Stimulated activated naive CD8-positive, alpha-beta T cell treated with anti-CD3 and anti-CD28 coated beads, Interleukin-15, Interleukin-2, amounts not matched to agents 100 ng/mL and 50 ng/mL, for 24 hours (primary cell): ENCODE measurements at regions not wholly inside any gene's neighbourhood (a gene's known extent, or its start where the extent isn't known, plus 50 kb on each side); places are given as distances from the start of the nearest gene placed in this dataset.
A peak's percentile ranks its signal among the peaks of the same experiment; 100 is the strongest.

Experiments used
- H3K27ac Mint-ChIP-seq: one replicate; pipeline ENCODE4 v1.8.0; 2021; ENCODE audit warnings: mild to moderate bottlenecking, mixed read lengths
- H3K27me3 Mint-ChIP-seq: one replicate; pipeline ENCODE4 v1.8.0; 2021; ENCODE audit warnings: mixed read lengths
- H3K36me3 Mint-ChIP-seq: one replicate; pipeline ENCODE4 v1.8.0; 2021; ENCODE audit warnings: low read depth, mixed read lengths
- H3K4me1 Mint-ChIP-seq: one replicate; pipeline ENCODE4 v1.8.0; 2021; ENCODE audit warnings: low read depth, mixed read lengths
- H3K4me3 Mint-ChIP-seq: one replicate; pipeline ENCODE4 v1.8.0; 2021; ENCODE audit warnings: mild to moderate bottlenecking, mixed read lengths
- H3K9me3 Mint-ChIP-seq: one replicate; pipeline ENCODE4 v1.8.0; 2021; ENCODE audit warnings: mixed read lengths

- Mint-ChIP-seq H3K36me3 (no peaks in the 10 kb centered on the region), H3K9me3 (no peaks in the 10 kb centered on the region), H3K4me1 (peaks cover 14% of the 10 kb centered on the region), H3K27me3 (peaks cover 63% of the 10 kb centered on the region), H3K27ac (no peak overlapping the region), H3K4me3 (peak overlapping the region; percentile 68)
These were observed 103.2 kb upstream of the BEND6 start for GRCh38 chr6:56851541-56852259.

DNA sequence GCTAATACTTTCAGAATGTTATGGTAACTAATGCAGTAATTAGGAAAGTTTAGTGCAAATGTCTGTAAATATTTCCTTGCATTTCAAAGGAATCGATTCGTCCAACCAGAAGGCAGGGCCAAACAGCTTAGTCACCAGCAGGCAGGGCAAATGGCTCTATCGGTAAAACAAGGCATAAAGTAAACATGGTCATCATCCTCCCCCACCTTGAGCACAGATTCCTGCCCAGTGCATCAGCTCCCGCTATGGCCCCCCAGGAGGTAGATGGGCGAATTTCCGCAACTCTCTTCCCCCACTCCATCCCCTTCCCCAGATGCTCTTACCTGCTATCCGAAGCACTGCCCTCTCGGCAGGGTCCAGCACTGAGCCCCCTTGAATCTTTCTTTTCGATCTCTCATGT, 103.8 kb upstream of the BEND6 start:
- no peaks in the 10 kb centered on the region for H3K9me3 Mint-ChIP-seq
- peak overlapping the region; percentile 68 for H3K4me3 Mint-ChIP-seq
- no peak overlapping the region for H3K27ac Mint-ChIP-seq
- H3K27me3 Mint-ChIP-seq = peaks cover 62% of the 10 kb centered on the region
- H3K4me1 Mint-ChIP-seq = peaks cover 14% of the 10 kb centered on the region
- H3K36me3 Mint-ChIP-seq = no peaks in the 10 kb centered on the region

GRCh38 chr6:56850626-56851025, 104.3 kb upstream of the BEND6 start:
- Mint-ChIP-seq H3K27me3 (peaks cover 62% of the 10 kb centered on the region), H3K4me1 (peaks cover 14% of the 10 kb centered on the region), H3K4me3 (peak overlapping the region; percentile 30), H3K9me3 (no peaks in the 10 kb centered on the region), H3K36me3 (no peaks in the 10 kb centered on the region), H3K27ac (no peak overlapping the region)

DNA sequence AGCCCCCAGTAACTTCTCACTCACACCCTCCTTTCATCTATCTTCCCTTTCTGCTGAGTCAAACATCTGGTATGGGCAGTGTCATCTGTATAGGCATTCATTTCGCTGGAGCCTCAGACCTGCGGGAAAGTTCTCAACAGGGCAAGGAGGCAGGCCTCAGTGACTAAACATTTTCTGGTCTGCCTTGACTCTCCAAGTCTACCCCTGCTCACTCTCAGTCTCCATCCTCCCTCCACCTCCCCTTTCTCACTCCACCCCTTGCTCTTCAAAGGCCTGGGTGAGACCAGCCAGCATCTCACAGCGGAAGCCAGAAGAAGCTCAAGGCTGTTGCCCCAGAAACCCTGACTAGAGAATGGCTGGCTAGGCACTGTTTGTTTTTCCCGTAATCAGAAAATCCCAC, 105.0 kb upstream of the BEND6 start:
- Mint-ChIP-seq H3K36me3 (no peaks in the 10 kb centered on the region), H3K4me1 (peaks cover 14% of the 10 kb centered on the region), H3K4me3 (no peak overlapping the region), H3K9me3 (no peaks in the 10 kb centered on the region), H3K27ac (no peak overlapping the region), H3K27me3 (peaks cover 68% of the 10 kb centered on the region)

DNA sequence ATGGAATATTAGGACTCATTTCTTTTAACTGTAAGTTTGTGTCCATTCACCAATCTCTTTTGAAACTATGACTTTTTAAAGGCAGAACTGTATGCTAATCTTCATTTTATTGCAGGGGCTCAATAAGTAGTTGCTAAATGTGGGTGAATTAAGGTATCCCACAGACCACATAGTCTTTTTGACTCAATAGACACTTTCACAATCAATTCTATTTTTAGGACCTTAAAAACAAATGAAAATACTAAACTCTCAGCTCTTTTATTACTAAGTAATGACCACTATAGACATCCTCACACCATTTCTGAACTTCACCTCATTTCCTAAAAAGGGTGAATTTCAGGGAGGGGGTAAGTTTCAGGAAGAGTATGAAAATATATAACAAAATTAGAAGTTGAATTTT, 106.8 kb upstream of the BEND6 start:
- no peaks in the 10 kb centered on the region for H3K9me3 Mint-ChIP-seq
- no peak overlapping the region for H3K4me3 Mint-ChIP-seq
- H3K27ac Mint-ChIP-seq = no peak overlapping the region
- H3K36me3 Mint-ChIP-seq = no peaks in the 10 kb centered on the region
- peaks cover 68% of the 10 kb centered on the region for H3K27me3 Mint-ChIP-seq
- peaks cover 15% of the 10 kb centered on the region for H3K4me1 Mint-ChIP-seq

GRCh38 chr6:56845032-56845431, 109.9 kb upstream of the BEND6 start:
- Mint-ChIP-seq H3K4me3 (no peak overlapping the region), H3K9me3 (no peaks in the 10 kb centered on the region), H3K27ac (no peak overlapping the region), H3K36me3 (no peaks in the 10 kb centered on the region), H3K4me1 (peaks cover 6% of the 10 kb centered on the region), H3K27me3 (peaks cover 66% of the 10 kb centered on the region)

- Mint-ChIP-seq H3K36me3 (no peaks in the 10 kb centered on the region), H3K4me1 (peaks cover 6% of the 10 kb centered on the region), H3K9me3 (no peaks in the 10 kb centered on the region), H3K4me3 (peak overlapping the region; percentile 71), H3K27me3 (peaks cover 67% of the 10 kb centered on the region), H3K27ac (no peak overlapping the region)
These were observed 111.2 kb upstream of the BEND6 start for GRCh38 chr6:56843476-56844349.

- H3K27ac Mint-ChIP-seq = no peak overlapping the region
- peaks cover 6% of the 10 kb centered on the region for H3K4me1 Mint-ChIP-seq
- peak overlapping the region; percentile 73 for H3K4me3 Mint-ChIP-seq
- no peaks in the 10 kb centered on the region for H3K36me3 Mint-ChIP-seq
- no peaks in the 10 kb centered on the region for H3K9me3 Mint-ChIP-seq
- peaks cover 71% of the 10 kb centered on the region for H3K27me3 Mint-ChIP-seq
These were observed 112.0 kb upstream of the BEND6 start for GRCh38 chr6:56842686-56843475.

GRCh38 chr6:56841751-56842150, 113.2 kb upstream of the BEND6 start:
- no peak overlapping the region for H3K27ac Mint-ChIP-seq
- H3K36me3 Mint-ChIP-seq = no peaks in the 10 kb centered on the region
- H3K27me3 Mint-ChIP-seq = peaks cover 72% of the 10 kb centered on the region
- no peaks in the 10 kb centered on the region for H3K9me3 Mint-ChIP-seq
- no peak overlapping the region for H3K4me3 Mint-ChIP-seq
- peaks cover 6% of the 10 kb centered on the region for H3K4me1 Mint-ChIP-seq

DNA sequence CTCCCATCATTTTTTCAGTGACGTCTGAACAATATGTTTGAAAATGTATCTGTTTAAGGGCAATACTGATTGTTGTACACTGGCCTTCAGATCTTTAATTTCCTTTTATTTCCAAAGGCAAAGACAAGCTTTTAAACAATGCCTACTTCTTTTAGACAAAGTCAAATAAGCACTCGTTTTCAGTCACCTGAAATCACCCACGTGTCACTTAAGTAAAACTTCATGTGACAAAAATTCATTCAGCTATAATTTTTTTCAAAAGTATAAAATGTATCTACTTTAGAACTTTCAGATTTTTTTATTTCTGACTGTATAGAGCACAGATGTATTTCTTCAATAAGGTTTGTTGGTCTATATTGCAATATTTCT, 113.5 kb upstream of the BEND6 start:
- H3K27ac Mint-ChIP-seq = no peak overlapping the region
- H3K36me3 Mint-ChIP-seq = no peaks in the 10 kb centered on the region
- H3K9me3 Mint-ChIP-seq = no peaks in the 10 kb centered on the region
- peaks cover 6% of the 10 kb centered on the region for H3K4me1 Mint-ChIP-seq
- peaks cover 70% of the 10 kb centered on the region for H3K27me3 Mint-ChIP-seq
- H3K4me3 Mint-ChIP-seq = no peak overlapping the region

GRCh38 chr6:56840467-56841380, 114.2 kb upstream of the BEND6 start:
- Mint-ChIP-seq H3K27ac (no peak overlapping the region), H3K36me3 (no peaks in the 10 kb centered on the region), H3K4me3 (no peak overlapping the region), H3K27me3 (peaks cover 64% of the 10 kb centered on the region), H3K9me3 (no peaks in the 10 kb centered on the region), H3K4me1 (peaks cover 6% of the 10 kb centered on the region)

- H3K9me3 Mint-ChIP-seq = no peaks in the 10 kb centered on the region
- no peak overlapping the region for H3K27ac Mint-ChIP-seq
- H3K4me1 Mint-ChIP-seq = peaks cover 6% of the 10 kb centered on the region
- no peak overlapping the region for H3K4me3 Mint-ChIP-seq
- peaks cover 63% of the 10 kb centered on the region for H3K27me3 Mint-ChIP-seq
- no peaks in the 10 kb centered on the region for H3K36me3 Mint-ChIP-seq
These were observed 115.2 kb upstream of the BEND6 start for GRCh38 chr6:56839533-56840183.

DNA sequence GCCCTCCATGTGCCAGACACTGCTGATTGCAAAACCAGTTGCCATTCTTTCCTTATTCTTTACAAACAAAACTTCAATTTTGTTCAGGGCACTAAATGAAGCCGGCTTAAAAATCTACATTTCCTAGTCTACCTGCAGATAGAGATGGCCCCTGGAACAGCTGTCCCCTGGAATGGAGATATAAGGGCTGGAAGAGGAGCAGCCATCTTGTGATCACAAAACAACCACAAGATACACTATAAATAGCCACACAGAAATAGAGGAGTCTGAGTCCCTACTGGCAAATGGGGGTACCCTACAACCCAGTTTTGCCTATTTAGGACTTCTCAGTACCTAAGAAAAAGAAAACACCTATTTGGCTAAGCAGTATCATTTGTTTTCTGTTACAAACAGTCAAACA, 115.9 kb upstream of the BEND6 start:
- Mint-ChIP-seq H3K4me1 (peaks cover 6% of the 10 kb centered on the region), H3K36me3 (no peaks in the 10 kb centered on the region), H3K9me3 (no peaks in the 10 kb centered on the region), H3K27me3 (peaks cover 63% of the 10 kb centered on the region), H3K4me3 (no peak overlapping the region), H3K27ac (no peak overlapping the region)
